OCI-LY7 (cell line): ENCODE measurements at regions not wholly inside any gene's neighbourhood (a gene's known extent, or its start where the extent isn't known, plus 50 kb on each side); places are given as distances from the start of the nearest gene placed in this dataset.

Experiments
- BruUV-seq: library from RNA; stranded (reverse); fragments of 400-500 nt; replicated peaks from 2 replicates; lab custom pipeline; 2021; lab: Mats Ljungman, UMichigan
- CTCF ChIA-PET: fragments of 300-600 bp; sonication (Branson Sonifier 250); formaldehyde crosslinking; loops from one replicate; lab custom pipeline; 2022; ENCODE audit warnings: antibody characterized with exemption; ENCODE audit not compliant: unreplicated experiment; lab: Charles Lee
- POLR2A ChIA-PET: fragments of 300-600 bp; sonication (Branson Sonifier 250); formaldehyde crosslinking; loops from one replicate; lab custom pipeline; 2022; ENCODE audit warnings: antibody characterized with exemption; lab: Charles Lee
- DNase-seq: peaks from one replicate; pipeline ENCODE4 v3.0.0-alpha.2; 2015; ENCODE audit warnings: low spot score
- H2AFZ ChIP-seq: fragments of 200-600 bp; sonication (generic), shearing (Covaris generic); 2 replicates; pipeline ENCODE4 v1.6.1; 2014; ENCODE audit warnings: mild to moderate bottlenecking, antibody characterized with exemption, low read length, moderate library complexity
- H3K27ac ChIP-seq: fragments of 200-600 bp; sonication (generic); 2 replicates; pipeline ENCODE4 v1.5.1; 2014; ENCODE audit warnings: mixed run types, low read depth, mild to moderate bottlenecking, moderate library complexity, low read length, inconsistent platforms; ENCODE audit not compliant: poor library complexity, severe bottlenecking
- H3K36me3 ChIP-seq: fragments of 200-600 bp; sonication (generic); 2 replicates; pipeline ENCODE4 v1.6.1; 2014; ENCODE audit warnings: mild to moderate bottlenecking, antibody characterized with exemption, low read length, moderate library complexity, mixed read lengths; ENCODE audit not compliant: insufficient read depth
- H3K4me1 ChIP-seq: fragments of 200-600 bp; sonication (generic); 2 replicates; pipeline ENCODE4 v1.5.1; 2014; ENCODE audit warnings: mild to moderate bottlenecking, low read length; ENCODE audit not compliant: insufficient read depth, poor library complexity, severe bottlenecking
- H3K4me2 ChIP-seq: fragments of 200-600 bp; sonication (generic); 2 replicates; pipeline ENCODE4 v1.6.1; 2014; ENCODE audit warnings: mild to moderate bottlenecking, low read length
- H3K4me3 ChIP-seq: fragments of 200-600 bp; sonication (generic); 2 replicates; pipeline ENCODE4 v1.5.1; 2014; ENCODE audit warnings: mild to moderate bottlenecking, low read depth, low read length; ENCODE audit not compliant: poor library complexity, severe bottlenecking
- H3K79me2 ChIP-seq: fragments of 200-600 bp; sonication (generic); 2 replicates; pipeline ENCODE4 v1.6.1; 2016; ENCODE audit warnings: low read depth, mild to moderate bottlenecking, low read length, moderate library complexity, mixed read lengths; ENCODE audit not compliant: insufficient read depth
- H3K9me2 ChIP-seq: fragments of 200-600 bp; sonication (generic); 2 replicates; pipeline ENCODE4 v1.6.1; 2016; ENCODE audit warnings: mild to moderate bottlenecking, low read length, mixed read lengths; ENCODE audit not compliant: insufficient read depth
- H3K9me3 ChIP-seq: fragments of 200-600 bp; sonication (generic); 2 replicates; pipeline ENCODE4 v1.6.1; 2014; ENCODE audit warnings: mild to moderate bottlenecking, mixed run types, low read length, mixed read lengths
- H4K20me1 ChIP-seq: fragments of 200-600 bp; sonication (generic); 2 replicates; pipeline ENCODE4 v1.6.1; 2014; ENCODE audit warnings: mild to moderate bottlenecking, antibody characterized with exemption, low read length, moderate library complexity, mixed read lengths; ENCODE audit not compliant: insufficient read depth
- CTCF ChIP-seq: fragments of 200-600 bp; sonication (generic); conservative IDR thresholded peaks from 2 replicates; pipeline ENCODE4 v1.5.1; 2014; ENCODE audit warnings: mild to moderate bottlenecking, antibody characterized with exemption, low read length, moderate library complexity, mixed read lengths
- EZH2phosphoT487 ChIP-seq: fragments of 200-600 bp; sonication (generic); IDR thresholded peaks from 2 replicates; pipeline ENCODE4 v1.6.1; 2018; ENCODE audit warnings: low read depth, borderline replicate concordance, mild to moderate bottlenecking, mixed run types, antibody characterized with exemption, low read length, moderate library complexity, mixed read lengths
- intact Hi-C: fragments of 100-400 bp; cut with micrococcal nuclease; formaldehyde crosslinking; loops from one replicate; pipeline ENCODE4 v1.10.0; 2022; ENCODE audit not compliant: unreplicated experiment

GRCh38 chr3:164522073-164522763 lies 556.1 kb downstream of the SI start:
- Histone ChIP-seq H4K20me1 (no peaks in the 10 kb centered on the region), H3K4me1 (no peaks in the 10 kb centered on the region), H3K4me3 (no peak overlapping the region), H3K79me2 (no peaks in the 10 kb centered on the region), H2AFZ (no peak overlapping the region), H3K4me2 (no peak overlapping the region), H3K9me3 (no peaks in the 10 kb centered on the region), H3K27ac (no peak overlapping the region), H3K9me2 (no peaks in the 10 kb centered on the region), H3K36me3 (no peaks in the 10 kb centered on the region)
- no TSS peak for BruUV-seq
- DNase-seq = no peak
- POLR2A ChIA-PET = no interaction called here
- CTCF ChIA-PET = no interaction called here
- intact Hi-C loops = no loop called here
- TF ChIP-seq CTCF (no peak), EZH2phosphoT487 (no peak)

DNA sequence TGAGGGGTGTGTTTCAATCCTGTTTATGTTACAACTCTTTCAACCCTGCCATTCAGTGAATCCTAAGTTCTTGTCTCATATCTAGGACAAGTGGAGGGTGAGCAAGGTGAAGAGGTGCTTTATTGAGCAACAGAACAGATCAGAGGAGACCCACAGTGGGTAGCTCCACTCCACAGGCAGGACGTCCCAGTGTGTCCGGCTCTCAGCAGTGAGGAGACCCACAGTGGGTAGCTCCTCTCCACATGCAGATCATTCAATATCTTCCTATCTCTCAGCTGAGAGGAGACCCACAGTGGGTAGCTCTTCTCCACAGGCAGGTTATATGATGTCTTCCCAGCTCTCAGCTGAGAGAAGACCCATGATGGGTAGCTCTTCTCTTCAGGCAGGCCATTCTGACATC lies 556.7 kb downstream of the SI start:
- H2AFZ ChIP-seq = no peak overlapping the region
- ChIA-PET CTCF (no interaction called here), POLR2A (no interaction called here)
- BruUV-seq = no TSS peak
- TF ChIP-seq EZH2phosphoT487 (no peak), CTCF (no peak)
- no peaks in the 10 kb centered on the region for H3K36me3 ChIP-seq
- H4K20me1 ChIP-seq = no peaks in the 10 kb centered on the region
- no peak overlapping the region for H3K4me2 ChIP-seq
- no peak overlapping the region for H3K27ac ChIP-seq
- H3K79me2 ChIP-seq = no peaks in the 10 kb centered on the region
- no peaks in the 10 kb centered on the region for H3K9me2 ChIP-seq
- no peak overlapping the region for H3K4me3 ChIP-seq
- H3K9me3 ChIP-seq = no peaks in the 10 kb centered on the region
- no peaks in the 10 kb centered on the region for H3K4me1 ChIP-seq
- intact Hi-C loops = no loop called here
- DNase-seq = no peak

DNA sequence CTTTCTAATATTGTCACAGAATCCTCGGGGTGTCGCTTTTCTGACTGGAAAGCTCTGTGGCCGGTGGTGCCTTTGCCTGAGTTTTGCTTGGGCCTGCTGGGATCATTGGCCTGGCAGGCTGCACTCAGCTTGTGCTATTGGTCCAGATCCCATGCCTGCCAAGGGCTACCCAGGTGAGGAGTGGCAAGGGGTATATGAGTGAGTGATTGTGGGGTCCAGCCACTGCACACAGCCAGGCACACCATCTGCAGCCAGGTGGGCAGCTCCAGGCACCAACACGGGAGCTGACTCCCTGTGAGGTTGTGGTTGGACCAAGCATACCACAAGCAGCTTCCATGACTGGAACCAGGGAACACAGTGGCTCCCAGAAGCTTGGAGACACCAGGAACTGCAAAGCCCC lies 557.2 kb downstream of the SI start:
- H3K79me2 ChIP-seq = no peaks in the 10 kb centered on the region
- DNase-seq = no peak
- no peak overlapping the region for H3K27ac ChIP-seq
- intact Hi-C loops = no loop called here
- POLR2A ChIA-PET = no interaction called here
- H3K4me2 ChIP-seq = no peak overlapping the region
- H3K36me3 ChIP-seq = no peaks in the 10 kb centered on the region
- H4K20me1 ChIP-seq = no peaks in the 10 kb centered on the region
- no peak overlapping the region for H3K4me3 ChIP-seq
- H3K4me1 ChIP-seq = no peaks in the 10 kb centered on the region
- no TSS peak for BruUV-seq
- CTCF ChIA-PET = no interaction called here
- no peak for TF ChIP-seq CTCF
- no peaks in the 10 kb centered on the region for H3K9me2 ChIP-seq
- no peak overlapping the region for H2AFZ ChIP-seq
- peaks cover 2% of the 10 kb centered on the region; the same call in 1 of the 2 replicates for H3K9me3 ChIP-seq
